ENCODE measurements at regions not wholly inside any gene's neighbourhood (a gene's known extent, or its start where the extent isn't known, plus 50 kb on each side); places are given as distances from the start of the nearest gene placed in this dataset.

GRCh38 chr5:159735036-159735435 is 181.2 kb upstream of the ADRA1B start:
- no peak overlapping the region for H3K9ac ChIP-seq (ENCODE audit: control insufficient read depth, insufficient read depth, low read length)
- no peaks in the 10 kb centered on the region for H3K4me1 ChIP-seq (ENCODE audit: control insufficient read depth, insufficient read depth, low read length)
- no peak overlapping the region for H3K27ac ChIP-seq (ENCODE audit: control insufficient read depth, insufficient read depth)
- CTCF ChIA-PET: interaction anchor here (1.3 kb wide), 1 partner anchor 90 kb away, joined by 3 read pairs; no protein-coding TSS in a partner anchor
- intact Hi-C loops (cut with micrococcal nuclease; ENCODE audit: unreplicated experiment): no loop called here
- H3K79me2 ChIP-seq (ENCODE audit: control insufficient read depth, insufficient read depth, low read length): no peaks in the 10 kb centered on the region
- in situ Hi-C loops (cut with MboI): no loop called here
- H3K9me3 ChIP-seq (replicated peaks; ENCODE audit: control insufficient read depth, insufficient read depth, low read length): no peaks in the 10 kb centered on the region; the same call in 2 of the 3 replicates
- H3K4me2 ChIP-seq (ENCODE audit: control insufficient read depth, insufficient read depth): no peak overlapping the region
- DNase-seq (ENCODE audit: low read depth, low spot score) (no peak), FAIRE-seq (no peak), ATAC-seq (no peak)
- POLR2A ChIA-PET: no interaction called here
- RAD21 ChIA-PET (ENCODE audit: unreplicated experiment): no interaction called here
- WGBS (ENCODE audit: insufficient coverage, insufficient replicate concordance, low lambda C conversion rate, missing lambda C conversion rate): 3% methylated on average over 2 of the region's 2 CpGs
- no peaks in the 10 kb centered on the region for H4K20me1 ChIP-seq (ENCODE audit: control insufficient read depth, insufficient read depth)
- SMC1A ChIA-PET (ENCODE audit: uncharacterized antibody, unreplicated experiment): no interaction called here
- BruUV-seq (replicated peaks): no TSS peak
- no peaks in the 10 kb centered on the region for H3K27me3 ChIP-seq (replicated peaks in 1 of 2; ENCODE audit: control insufficient read depth in 2 of 2, insufficient read depth in 2 of 2, low read length in 1 of 2)
- no peak overlapping the region for H2AFZ ChIP-seq (ENCODE audit: control insufficient read depth, low read depth, low read length)
- no peak for TF ChIP-seq NR2C1 (IDR thresholded peaks at IDR 0.05)
- no peak for TF ChIP-seq RB1 (IDR thresholded peaks at IDR 0.05; ENCODE audit: borderline replicate concordance)
- TF ChIP-seq ZBTB4 (CRISPR knock-in tag; IDR thresholded peaks at IDR 0.05): no peak
- no peak for TF ChIP-seq SPI1 (IDR thresholded peaks at IDR 0.05; ENCODE audit: borderline replicate concordance, insufficient read depth, low read depth, low read length)
- no peak for TF ChIP-seq BMI1 (IDR thresholded peaks at IDR 0.05; ENCODE audit: borderline replicate concordance)
- TF ChIP-seq CTCF (IDR thresholded peaks at IDR 0.05 in 2 of 3, conservative IDR thresholded peaks at IDR 0.05 in 1 of 3; ENCODE audit: control insufficient read depth in 2 of 3, extremely low read depth in 1 of 3, insufficient read depth in 1 of 3, low read depth in 3 of 3, low read length in 3 of 3): no peak
- TF ChIP-seq FOS (IDR thresholded peaks at IDR 0.05; ENCODE audit: borderline replicate concordance, extremely low read depth, insufficient read length): no peak
- no peak for TF ChIP-seq ZBTB11 (CRISPR knock-in tag; IDR thresholded peaks at IDR 0.05)
- TF ChIP-seq POLR2AphosphoS2 (IDR thresholded peaks at IDR 0.05; ENCODE audit: low read depth, low read length): no peak
- no peak overlapping the region for H3K4me3 ChIP-seq
- no peaks in the 10 kb centered on the region for H3K36me3 ChIP-seq (ENCODE audit: control insufficient read depth in 2 of 2, insufficient read depth in 2 of 2, low read length in 1 of 2)

Data from GM12878 (cell line).